WTC11 (cell line): ENCODE measurements at regions not wholly inside any gene's neighbourhood (a gene's known extent, or its start where the extent isn't known, plus 50 kb on each side); places are given as distances from the start of the nearest gene placed in this dataset.

Experiments
- ATAC-seq: fragments of 200-7000 bp; cut with Tn5 transposase; 2 replicates; pipeline ENCODE4 v1.10.0; 2021; ENCODE audit warnings: mild to moderate bottlenecking, moderate library complexity
- CTCF ChIA-PET: fragments of 300-600 bp; sonication (Branson Sonifier 250); formaldehyde crosslinking; loops from one replicate; lab custom pipeline; 2021; ENCODE audit warnings: antibody characterized with exemption; lab: Charles Lee
- POLR2A ChIA-PET: fragments of 350-600 bp; sonication (Branson Sonifier 250); formaldehyde crosslinking; loops from one replicate; lab custom pipeline; 2021; ENCODE audit warnings: antibody characterized with exemption; lab: Charles Lee
- DNase-seq: peaks from one replicate; pipeline ENCODE4 v3.0.0; 2021; ENCODE audit warnings: low spot score
- H3K27ac Mint-ChIP-seq: 2 replicates; pipeline ENCODE4 v1.8.0; 2021; ENCODE audit warnings: mixed read lengths
- H3K27me3 Mint-ChIP-seq: 2 replicates; pipeline ENCODE4 v1.8.0; 2021; ENCODE audit warnings: low read depth, mild to moderate bottlenecking, moderate library complexity, mixed read lengths
- H3K36me3 Mint-ChIP-seq: 2 replicates; pipeline ENCODE4 v1.8.0; 2021; ENCODE audit warnings: mixed read lengths
- H3K4me1 Mint-ChIP-seq: 2 replicates; pipeline ENCODE4 v1.8.0; 2022; ENCODE audit warnings: mixed read lengths
- H3K4me3 Mint-ChIP-seq: 2 replicates; pipeline ENCODE4 v1.8.0; 2021; ENCODE audit warnings: mild to moderate bottlenecking, moderate library complexity, mixed read lengths
- H3K9me3 Mint-ChIP-seq: 2 replicates; pipeline ENCODE4 v1.8.0; 2021; ENCODE audit warnings: mixed read lengths
- CBFB ChIP-seq: sonication (generic); formaldehyde crosslinking; IDR thresholded peaks from 2 replicates; pipeline ENCODE4 v1.8.1; 2022; ENCODE audit warnings: mild to moderate bottlenecking, low read depth, missing genetic modification reagents
- FOXK1 ChIP-seq: sonication (generic); formaldehyde crosslinking; IDR thresholded peaks from 2 replicates; pipeline ENCODE4 v1.8.0; 2022; ENCODE audit warnings: mild to moderate bottlenecking, moderate library complexity, missing genetic modification reagents
- NFATC4 ChIP-seq: fragments of 250-450 bp; sonication (Bioruptor Pico); IDR thresholded peaks from 2 replicates; pipeline ENCODE4 v1.9.0; 2021; ENCODE audit warnings: mild to moderate bottlenecking
- NR1H2 ChIP-seq: sonication (generic); formaldehyde crosslinking; IDR thresholded peaks from 2 replicates; pipeline ENCODE4 v1.9.0; 2021; ENCODE audit warnings: mild to moderate bottlenecking, moderate library complexity, missing genetic modification reagents
- SMAD4 ChIP-seq: sonication (generic); formaldehyde crosslinking; IDR thresholded peaks from 2 replicates; pipeline ENCODE4 v1.8.0; 2022; ENCODE audit warnings: mild to moderate bottlenecking, missing genetic modification reagents
- TCF7 ChIP-seq: sonication (generic); formaldehyde crosslinking; IDR thresholded peaks from 2 replicates; pipeline ENCODE4 v1.8.0; 2022; ENCODE audit warnings: mild to moderate bottlenecking, low read depth, missing genetic modification reagents, moderate library complexity
- TEAD4 ChIP-seq: sonication (generic); formaldehyde crosslinking; IDR thresholded peaks from 2 replicates; pipeline ENCODE4 v1.8.0; 2022; ENCODE audit warnings: mild to moderate bottlenecking, missing genetic modification reagents
- TP53 ChIP-seq: sonication (generic); formaldehyde crosslinking; IDR thresholded peaks from 2 replicates; pipeline ENCODE4 v1.8.1; 2023; ENCODE audit warnings: mild to moderate bottlenecking, missing genetic modification reagents
- ZNF121 ChIP-seq: sonication (generic); formaldehyde crosslinking; IDR thresholded peaks from 2 replicates; pipeline ENCODE4 v1.8.0; 2023; ENCODE audit warnings: missing genetic modification reagents
- ZNF138 ChIP-seq: sonication (generic); formaldehyde crosslinking; conservative IDR thresholded peaks from 2 replicates; pipeline ENCODE4 v1.8.1; 2022; ENCODE audit warnings: mild to moderate bottlenecking, moderate library complexity, missing genetic modification reagents
- ZNF317 ChIP-seq: sonication (generic); formaldehyde crosslinking; IDR thresholded peaks from 2 replicates; pipeline ENCODE4 v1.8.1; 2023; ENCODE audit warnings: low read depth, mild to moderate bottlenecking, moderate library complexity, missing genetic modification reagents, borderline replicate concordance
- TF ChIP-seq, protein P1 (sequence below): sonication (generic); formaldehyde crosslinking; IDR thresholded peaks from 2 replicates; pipeline ENCODE4 v1.8.1; 2022; ENCODE audit warnings: missing genetic modification reagents, borderline replicate concordance
- TF ChIP-seq, protein P2 (sequence below): sonication (generic); formaldehyde crosslinking; IDR thresholded peaks from 2 replicates; pipeline ENCODE4 v1.8.0; 2022; ENCODE audit warnings: mild to moderate bottlenecking, missing genetic modification reagents
- TF ChIP-seq, protein P3 (sequence below): sonication (generic); formaldehyde crosslinking; IDR thresholded peaks from 2 replicates; pipeline ENCODE4 v1.8.1; 2023; ENCODE audit warnings: mild to moderate bottlenecking, moderate library complexity, missing genetic modification reagents
- TF ChIP-seq, protein P4 (sequence below): sonication (generic); formaldehyde crosslinking; IDR thresholded peaks from 2 replicates; pipeline ENCODE4 v1.8.0; 2023; ENCODE audit warnings: mild to moderate bottlenecking, missing genetic modification reagents
- TF ChIP-seq, protein P5 (sequence below): sonication (generic); formaldehyde crosslinking; IDR thresholded peaks from 2 replicates; pipeline ENCODE4 v1.8.0; 2022; ENCODE audit warnings: mild to moderate bottlenecking, missing genetic modification reagents
- TF ChIP-seq, protein P6 (sequence below): sonication (generic); formaldehyde crosslinking; IDR thresholded peaks from 2 replicates; pipeline ENCODE4 v1.8.0; 2023; ENCODE audit warnings: missing genetic modification reagents, mild to moderate bottlenecking, borderline replicate concordance

DNA sequence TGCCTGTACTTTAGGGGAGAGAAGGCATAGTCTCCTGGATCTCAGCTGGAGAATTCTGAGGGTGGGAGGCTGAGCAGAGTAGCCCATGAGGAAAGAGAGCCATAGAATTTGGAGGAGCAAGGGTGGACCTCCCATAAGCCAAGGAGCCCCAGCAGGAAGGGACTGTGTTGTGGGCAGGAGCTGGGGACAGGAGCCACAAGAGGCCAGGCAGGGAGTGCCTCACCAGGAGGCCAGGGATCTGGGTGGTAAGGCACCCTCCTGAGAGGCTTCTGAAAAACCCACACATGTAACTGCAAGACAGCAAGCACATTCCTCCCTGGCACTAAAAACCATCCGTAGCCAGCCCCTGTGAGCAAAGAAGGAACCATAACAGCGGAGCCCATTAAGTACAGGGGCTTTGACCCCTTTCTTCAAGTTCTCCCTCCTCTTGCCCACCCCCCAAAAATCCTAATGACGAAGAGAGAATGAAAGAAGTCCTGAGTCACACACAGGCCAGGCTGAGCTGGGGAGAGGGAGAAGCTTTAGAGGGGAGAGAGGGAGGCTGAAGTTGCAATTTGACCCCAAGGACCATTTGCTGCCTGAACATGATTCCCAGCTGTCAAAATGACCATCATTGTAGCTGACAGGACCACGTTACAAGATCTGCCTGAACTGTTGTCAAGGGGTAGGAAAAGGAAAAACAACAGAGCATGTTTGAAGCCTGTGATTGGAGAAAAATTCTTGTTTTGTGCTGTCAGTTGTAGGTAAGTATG is 82.6 kb downstream of the TRIM42 start (continued):
- TF ChIP-seq, protein P1, sequence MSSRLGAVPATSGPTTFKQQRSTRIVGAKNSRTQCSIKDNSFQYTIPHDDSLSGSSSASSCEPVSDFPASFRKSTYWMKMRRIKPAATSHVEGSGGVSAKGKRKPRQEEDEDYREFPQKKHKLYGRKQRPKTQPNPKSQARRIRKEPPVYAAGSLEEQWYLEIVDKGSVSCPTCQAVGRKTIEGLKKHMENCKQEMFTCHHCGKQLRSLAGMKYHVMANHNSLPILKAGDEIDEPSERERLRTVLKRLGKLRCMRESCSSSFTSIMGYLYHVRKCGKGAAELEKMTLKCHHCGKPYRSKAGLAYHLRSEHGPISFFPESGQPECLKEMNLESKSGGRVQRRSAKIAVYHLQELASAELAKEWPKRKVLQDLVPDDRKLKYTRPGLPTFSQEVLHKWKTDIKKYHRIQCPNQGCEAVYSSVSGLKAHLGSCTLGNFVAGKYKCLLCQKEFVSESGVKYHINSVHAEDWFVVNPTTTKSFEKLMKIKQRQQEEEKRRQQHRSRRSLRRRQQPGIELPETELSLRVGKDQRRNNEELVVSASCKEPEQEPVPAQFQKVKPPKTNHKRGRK = no peak

DNA sequence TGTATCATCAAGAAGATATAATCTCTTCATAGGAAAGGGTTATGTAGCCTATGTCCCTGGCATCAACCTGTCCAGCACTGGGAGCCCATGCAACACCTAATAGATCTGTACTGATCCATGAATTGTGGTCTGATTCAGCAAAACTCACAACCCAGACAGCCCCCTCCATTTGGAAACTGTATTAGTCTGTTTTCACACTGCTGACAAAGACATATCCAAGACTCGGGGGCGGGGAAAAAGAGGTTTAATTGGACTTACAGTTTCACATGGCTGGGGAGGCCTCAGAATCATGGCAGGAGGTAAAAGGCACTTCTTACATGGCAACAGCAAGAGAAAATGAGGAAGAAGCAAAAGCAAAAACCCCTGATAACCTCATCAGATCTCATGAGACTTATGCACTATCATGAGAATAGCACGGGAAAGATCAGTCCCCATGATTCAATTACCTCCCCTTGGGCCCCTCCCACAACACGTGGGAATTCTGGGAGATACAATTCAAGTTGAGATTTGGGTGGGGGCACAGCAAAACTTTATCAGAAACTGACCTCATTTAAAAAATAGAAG is 83.3 kb downstream of the TRIM42 start:
- no peak for DNase-seq
- Mint-ChIP-seq H3K9me3 (no peaks in the 10 kb centered on the region), H3K4me3 (no peak overlapping the region), H3K4me1 (peaks cover 16% of the 10 kb centered on the region), H3K36me3 (no peaks in the 10 kb centered on the region), H3K27ac (no peak overlapping the region), H3K27me3 (no peaks in the 10 kb centered on the region)
- TF ChIP-seq NR1H2 (CRISPR knock-in tag) (no peak), NFATC4 (CRISPR knock-in tag) (no peak), SMAD4 (CRISPR knock-in tag) (no peak), TCF7 (CRISPR knock-in tag) (no peak), ZNF121 (no peak), TP53 (no peak), ZNF138 (no peak), FOXK1 (CRISPR knock-in tag) (no peak), TEAD4 (CRISPR knock-in tag) (no peak)
- TF ChIP-seq, protein P2, sequence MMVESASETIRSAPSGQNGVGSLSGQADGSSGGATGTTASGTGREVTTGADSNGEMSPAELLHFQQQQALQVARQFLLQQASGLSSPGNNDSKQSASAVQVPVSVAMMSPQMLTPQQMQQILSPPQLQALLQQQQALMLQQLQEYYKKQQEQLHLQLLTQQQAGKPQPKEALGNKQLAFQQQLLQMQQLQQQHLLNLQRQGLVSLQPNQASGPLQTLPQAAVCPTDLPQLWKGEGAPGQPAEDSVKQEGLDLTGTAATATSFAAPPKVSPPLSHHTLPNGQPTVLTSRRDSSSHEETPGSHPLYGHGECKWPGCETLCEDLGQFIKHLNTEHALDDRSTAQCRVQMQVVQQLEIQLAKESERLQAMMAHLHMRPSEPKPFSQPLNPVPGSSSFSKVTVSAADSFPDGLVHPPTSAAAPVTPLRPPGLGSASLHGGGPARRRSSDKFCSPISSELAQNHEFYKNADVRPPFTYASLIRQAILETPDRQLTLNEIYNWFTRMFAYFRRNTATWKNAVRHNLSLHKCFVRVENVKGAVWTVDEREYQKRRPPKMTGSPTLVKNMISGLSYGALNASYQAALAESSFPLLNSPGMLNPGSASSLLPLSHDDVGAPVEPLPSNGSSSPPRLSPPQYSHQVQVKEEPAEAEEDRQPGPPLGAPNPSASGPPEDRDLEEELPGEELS (CRISPR knock-in tag) = no peak
- TF ChIP-seq, protein P3, sequence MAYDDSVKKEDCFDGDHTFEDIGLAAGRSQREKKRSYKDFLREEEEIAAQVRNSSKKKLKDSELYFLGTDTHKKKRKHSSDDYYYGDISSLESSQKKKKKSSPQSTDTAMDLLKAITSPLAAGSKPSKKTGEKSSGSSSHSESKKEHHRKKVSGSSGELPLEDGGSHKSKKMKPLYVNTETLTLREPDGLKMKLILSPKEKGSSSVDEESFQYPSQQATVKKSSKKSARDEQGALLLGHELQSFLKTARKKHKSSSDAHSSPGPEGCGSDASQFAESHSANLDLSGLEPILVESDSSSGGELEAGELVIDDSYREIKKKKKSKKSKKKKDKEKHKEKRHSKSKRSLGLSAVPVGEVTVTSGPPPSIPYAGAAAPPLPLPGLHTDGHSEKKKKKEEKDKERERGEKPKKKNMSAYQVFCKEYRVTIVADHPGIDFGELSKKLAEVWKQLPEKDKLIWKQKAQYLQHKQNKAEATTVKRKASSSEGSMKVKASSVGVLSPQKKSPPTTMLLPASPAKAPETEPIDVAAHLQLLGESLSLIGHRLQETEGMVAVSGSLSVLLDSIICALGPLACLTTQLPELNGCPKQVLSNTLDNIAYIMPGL (CRISPR knock-in tag) = no peak
- TF ChIP-seq, protein P4, sequence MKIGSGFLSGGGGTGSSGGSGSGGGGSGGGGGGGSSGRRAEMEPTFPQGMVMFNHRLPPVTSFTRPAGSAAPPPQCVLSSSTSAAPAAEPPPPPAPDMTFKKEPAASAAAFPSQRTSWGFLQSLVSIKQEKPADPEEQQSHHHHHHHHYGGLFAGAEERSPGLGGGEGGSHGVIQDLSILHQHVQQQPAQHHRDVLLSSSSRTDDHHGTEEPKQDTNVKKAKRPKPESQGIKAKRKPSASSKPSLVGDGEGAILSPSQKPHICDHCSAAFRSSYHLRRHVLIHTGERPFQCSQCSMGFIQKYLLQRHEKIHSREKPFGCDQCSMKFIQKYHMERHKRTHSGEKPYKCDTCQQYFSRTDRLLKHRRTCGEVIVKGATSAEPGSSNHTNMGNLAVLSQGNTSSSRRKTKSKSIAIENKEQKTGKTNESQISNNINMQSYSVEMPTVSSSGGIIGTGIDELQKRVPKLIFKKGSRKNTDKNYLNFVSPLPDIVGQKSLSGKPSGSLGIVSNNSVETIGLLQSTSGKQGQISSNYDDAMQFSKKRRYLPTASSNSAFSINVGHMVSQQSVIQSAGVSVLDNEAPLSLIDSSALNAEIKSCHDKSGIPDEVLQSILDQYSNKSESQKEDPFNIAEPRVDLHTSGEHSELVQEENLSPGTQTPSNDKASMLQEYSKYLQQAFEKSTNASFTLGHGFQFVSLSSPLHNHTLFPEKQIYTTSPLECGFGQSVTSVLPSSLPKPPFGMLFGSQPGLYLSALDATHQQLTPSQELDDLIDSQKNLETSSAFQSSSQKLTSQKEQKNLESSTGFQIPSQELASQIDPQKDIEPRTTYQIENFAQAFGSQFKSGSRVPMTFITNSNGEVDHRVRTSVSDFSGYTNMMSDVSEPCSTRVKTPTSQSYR (CRISPR knock-in tag) = no peak
- TF ChIP-seq, protein P5, sequence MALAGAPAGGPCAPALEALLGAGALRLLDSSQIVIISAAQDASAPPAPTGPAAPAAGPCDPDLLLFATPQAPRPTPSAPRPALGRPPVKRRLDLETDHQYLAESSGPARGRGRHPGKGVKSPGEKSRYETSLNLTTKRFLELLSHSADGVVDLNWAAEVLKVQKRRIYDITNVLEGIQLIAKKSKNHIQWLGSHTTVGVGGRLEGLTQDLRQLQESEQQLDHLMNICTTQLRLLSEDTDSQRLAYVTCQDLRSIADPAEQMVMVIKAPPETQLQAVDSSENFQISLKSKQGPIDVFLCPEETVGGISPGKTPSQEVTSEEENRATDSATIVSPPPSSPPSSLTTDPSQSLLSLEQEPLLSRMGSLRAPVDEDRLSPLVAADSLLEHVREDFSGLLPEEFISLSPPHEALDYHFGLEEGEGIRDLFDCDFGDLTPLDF (CRISPR knock-in tag) = no peak
- ChIA-PET CTCF (no interaction called here), POLR2A (no interaction called here)
- ATAC-seq = no peak

DNA sequence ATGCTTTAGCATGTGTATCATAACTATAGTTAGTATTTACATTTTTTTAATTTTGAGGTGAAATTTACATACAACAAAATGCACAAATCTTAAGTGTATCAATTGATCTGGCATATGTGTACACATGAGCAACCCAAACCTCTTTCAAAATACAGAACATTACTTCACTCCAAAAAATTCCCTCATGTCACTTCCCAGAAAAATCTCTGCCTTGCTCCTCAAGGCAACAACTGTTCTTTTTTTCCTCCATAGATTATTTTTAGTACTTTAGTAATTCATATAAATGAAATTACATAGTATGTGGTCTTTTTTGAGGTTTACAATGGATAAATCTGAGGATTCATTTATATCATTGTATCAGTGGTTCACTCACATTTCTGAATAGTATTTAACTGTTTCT is 84.9 kb downstream of the TRIM42 start:
- ChIA-PET POLR2A (no interaction called here), CTCF (no interaction called here)
- Mint-ChIP-seq H3K27ac (no peak overlapping the region), H3K4me1 (peaks cover 16% of the 10 kb centered on the region), H3K36me3 (no peaks in the 10 kb centered on the region), H3K27me3 (no peaks in the 10 kb centered on the region), H3K9me3 (no peaks in the 10 kb centered on the region), H3K4me3 (no peak overlapping the region)
- ATAC-seq = no peak
- no peak for DNase-seq
- TF ChIP-seq, protein P6, sequence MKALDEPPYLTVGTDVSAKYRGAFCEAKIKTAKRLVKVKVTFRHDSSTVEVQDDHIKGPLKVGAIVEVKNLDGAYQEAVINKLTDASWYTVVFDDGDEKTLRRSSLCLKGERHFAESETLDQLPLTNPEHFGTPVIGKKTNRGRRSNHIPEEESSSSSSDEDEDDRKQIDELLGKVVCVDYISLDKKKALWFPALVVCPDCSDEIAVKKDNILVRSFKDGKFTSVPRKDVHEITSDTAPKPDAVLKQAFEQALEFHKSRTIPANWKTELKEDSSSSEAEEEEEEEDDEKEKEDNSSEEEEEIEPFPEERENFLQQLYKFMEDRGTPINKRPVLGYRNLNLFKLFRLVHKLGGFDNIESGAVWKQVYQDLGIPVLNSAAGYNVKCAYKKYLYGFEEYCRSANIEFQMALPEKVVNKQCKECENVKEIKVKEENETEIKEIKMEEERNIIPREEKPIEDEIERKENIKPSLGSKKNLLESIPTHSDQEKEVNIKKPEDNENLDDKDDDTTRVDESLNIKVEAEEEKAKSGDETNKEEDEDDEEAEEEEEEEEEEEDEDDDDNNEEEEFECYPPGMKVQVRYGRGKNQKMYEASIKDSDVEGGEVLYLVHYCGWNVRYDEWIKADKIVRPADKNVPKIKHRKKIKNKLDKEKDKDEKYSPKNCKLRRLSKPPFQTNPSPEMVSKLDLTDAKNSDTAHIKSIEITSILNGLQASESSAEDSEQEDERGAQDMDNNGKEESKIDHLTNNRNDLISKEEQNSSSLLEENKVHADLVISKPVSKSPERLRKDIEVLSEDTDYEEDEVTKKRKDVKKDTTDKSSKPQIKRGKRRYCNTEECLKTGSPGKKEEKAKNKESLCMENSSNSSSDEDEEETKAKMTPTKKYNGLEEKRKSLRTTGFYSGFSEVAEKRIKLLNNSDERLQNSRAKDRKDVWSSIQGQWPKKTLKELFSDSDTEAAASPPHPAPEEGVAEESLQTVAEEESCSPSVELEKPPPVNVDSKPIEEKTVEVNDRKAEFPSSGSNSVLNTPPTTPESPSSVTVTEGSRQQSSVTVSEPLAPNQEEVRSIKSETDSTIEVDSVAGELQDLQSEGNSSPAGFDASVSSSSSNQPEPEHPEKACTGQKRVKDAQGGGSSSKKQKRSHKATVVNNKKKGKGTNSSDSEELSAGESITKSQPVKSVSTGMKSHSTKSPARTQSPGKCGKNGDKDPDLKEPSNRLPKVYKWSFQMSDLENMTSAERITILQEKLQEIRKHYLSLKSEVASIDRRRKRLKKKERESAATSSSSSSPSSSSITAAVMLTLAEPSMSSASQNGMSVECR = no peak
- TF ChIP-seq ZNF317 (CRISPR knock-in tag) (no peak), CBFB (CRISPR knock-in tag) (no peak)
